BLaER1 treated with 17β-estradiol and CSF1 and Interleukin-3, amounts not matched to agents 10 nM and 100 nM (cell line): ENCODE measurements at regions not wholly inside any gene's neighbourhood (a gene's known extent, or its start where the extent isn't known, plus 50 kb on each side); places are given as distances from the start of the nearest gene placed in this dataset.

Experiments
- H3K27ac ChIP-seq, 11 experiments: shearing (Covaris generic); formaldehyde crosslinking; 2 replicates each; pipeline ENCODE4 v1.8.1; 2022
- H3K27me3 ChIP-seq, 11 experiments: shearing (Covaris generic); formaldehyde crosslinking; 2 replicates each; pipeline ENCODE4 v1.8.1; 2022
- H3K36me3 ChIP-seq, 11 experiments: shearing (Covaris generic); formaldehyde crosslinking; 2 replicates each; pipeline ENCODE4 v1.8.1; 2022
- H3K4me1 ChIP-seq, 10 experiments: shearing (Covaris generic); formaldehyde crosslinking; 2 replicates each; pipeline ENCODE4 v1.8.1; 2022
- H3K4me2 ChIP-seq, 11 experiments: shearing (Covaris generic); formaldehyde crosslinking; 2 replicates each; pipeline ENCODE4 v1.8.1; 2022
- H3K4me3 ChIP-seq, 10 experiments: shearing (Covaris generic); formaldehyde crosslinking; 2 replicates each; pipeline ENCODE4 v1.8.1; 2022
- H3K9ac ChIP-seq, 11 experiments: shearing (Covaris generic); formaldehyde crosslinking; 2 replicates each; pipeline ENCODE4 v1.8.1; 2022
- H3K9me3 ChIP-seq, 11 experiments: shearing (Covaris generic); formaldehyde crosslinking; replicated peaks in 1 of 11; 2 replicates each; pipeline ENCODE4 v1.8.1; 2022
- H4K20me1 ChIP-seq, 11 experiments: shearing (Covaris generic); formaldehyde crosslinking; 2 replicates each; pipeline ENCODE4 v1.8.1; 2022
- Cebpa-rat ChIP-seq, 11 experiments: shearing (Covaris generic); IDR thresholded peaks; 2 replicates each; pipeline ENCODE4 v1.8.1; 2022

DNA sequence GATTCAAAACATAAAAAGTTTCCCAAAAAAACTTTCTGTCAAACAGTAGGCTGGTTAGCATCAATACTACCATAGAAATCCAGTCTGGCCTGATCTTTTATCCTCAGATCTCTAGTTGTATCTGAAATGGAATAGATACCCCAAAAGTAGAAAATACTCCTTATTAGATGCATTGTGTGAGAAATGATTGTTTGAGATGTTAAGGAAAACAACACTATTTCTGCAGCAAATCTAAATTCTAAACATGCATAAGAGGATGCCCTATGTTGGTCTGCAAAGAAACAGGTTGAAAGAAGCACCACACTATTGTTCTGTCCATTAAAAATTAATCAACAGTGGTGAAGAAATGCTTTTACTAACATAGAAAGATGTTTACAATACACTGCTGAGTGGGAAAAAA lies 121.0 kb downstream of the NPY start:
- H4K20me1 ChIP-seq, result no peaks in the 10 kb centered on the region
- H3K27ac ChIP-seq, result no peak overlapping the region
- no peak overlapping the region for H3K4me3 ChIP-seq
- no peaks in the 10 kb centered on the region for H3K36me3 ChIP-seq
- no peak overlapping the region for H3K4me2 ChIP-seq
- no peak for TF ChIP-seq Cebpa-rat (IDR thresholded peaks at IDR 0.05)
- no peaks in the 10 kb centered on the region for H3K27me3 ChIP-seq
- H3K4me1 ChIP-seq, result peaks cover 5 to 12% (median 8%) of the 10 kb centered on the region in 10 experiments; a peak in 18 of 20 replicates
- H3K9ac ChIP-seq, result no peak overlapping the region
- H3K9me3 ChIP-seq, result no peaks in the 10 kb centered on the region

DNA sequence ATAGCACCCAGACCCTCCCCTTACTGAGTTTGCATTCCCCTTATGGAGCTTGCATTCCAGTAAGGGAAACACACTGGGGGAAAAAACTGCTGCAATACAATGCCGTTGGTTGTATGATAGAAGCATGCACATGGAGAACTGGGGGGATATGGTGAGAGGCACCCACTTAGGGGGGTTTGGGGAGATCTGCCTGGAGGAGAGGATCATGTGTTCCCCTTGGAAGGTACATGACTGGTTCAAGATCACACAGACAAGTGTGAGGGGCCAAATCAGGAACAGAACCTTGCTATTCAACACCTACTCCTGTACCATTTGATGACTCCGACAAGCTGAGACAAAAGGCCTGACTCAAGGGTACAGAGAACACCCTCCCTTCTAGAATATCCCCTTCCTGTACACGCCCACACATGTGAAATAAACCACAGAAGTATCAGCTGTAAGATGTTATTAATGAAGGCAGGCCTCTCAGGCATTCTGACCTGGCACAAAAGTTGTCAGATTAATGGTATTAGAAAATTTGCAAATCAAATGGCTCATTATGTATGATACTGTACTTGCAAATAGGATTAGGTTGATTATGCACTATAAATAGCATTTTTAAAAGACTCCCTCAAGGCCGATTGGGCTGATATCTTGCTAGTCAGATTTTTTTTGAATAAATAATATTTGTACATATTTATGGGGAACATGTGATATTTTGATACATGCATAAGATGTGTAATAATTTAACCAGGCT lies 122.2 kb downstream of the NPY start:
- H3K4me1 ChIP-seq, result peaks cover 5 to 12% (median 8%) of the 10 kb centered on the region in 10 experiments; a peak in 18 of 20 replicates
- no peak overlapping the region for H3K27ac ChIP-seq
- H3K9me3 ChIP-seq, result no peaks in the 10 kb centered on the region
- no peaks in the 10 kb centered on the region for H3K36me3 ChIP-seq
- H3K9ac ChIP-seq, result no peak overlapping the region
- H3K4me2 ChIP-seq, result peak overlapping the region; percentile 12 to 52 (median 30); a peak in 15 of 22 replicates
- TF ChIP-seq Cebpa-rat (IDR thresholded peaks at IDR 0.05), result no peak
- H3K27me3 ChIP-seq, result no peaks in the 10 kb centered on the region
- no peak overlapping the region for H3K4me3 ChIP-seq
- H4K20me1 ChIP-seq, result no peaks in the 10 kb centered on the region

DNA sequence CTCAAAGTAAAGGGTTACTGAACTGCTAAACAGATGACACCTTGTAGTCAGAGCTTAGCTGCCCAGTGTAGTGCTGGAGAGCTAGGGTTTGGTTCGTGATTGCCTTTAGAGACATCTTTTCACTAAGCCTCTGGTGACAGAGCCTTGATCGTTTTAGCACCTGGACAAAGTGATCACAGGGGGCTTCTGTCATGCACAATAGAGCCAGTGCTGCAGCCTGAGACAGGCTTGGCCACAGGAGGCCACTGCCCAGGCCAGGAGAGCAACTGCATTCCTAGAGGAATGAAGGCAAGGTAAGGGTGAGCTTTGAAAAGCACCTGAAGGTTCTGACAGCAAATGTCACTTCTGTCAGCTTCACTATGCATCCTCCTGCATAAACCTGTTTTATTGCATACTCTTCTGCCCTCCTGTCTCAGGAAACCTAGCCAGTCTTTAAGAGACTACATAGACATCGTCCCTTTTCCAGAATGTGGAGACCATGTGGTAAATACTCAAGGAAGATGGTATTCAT lies 122.9 kb downstream of the NPY start:
- no peak for TF ChIP-seq Cebpa-rat (IDR thresholded peaks at IDR 0.05)

DNA sequence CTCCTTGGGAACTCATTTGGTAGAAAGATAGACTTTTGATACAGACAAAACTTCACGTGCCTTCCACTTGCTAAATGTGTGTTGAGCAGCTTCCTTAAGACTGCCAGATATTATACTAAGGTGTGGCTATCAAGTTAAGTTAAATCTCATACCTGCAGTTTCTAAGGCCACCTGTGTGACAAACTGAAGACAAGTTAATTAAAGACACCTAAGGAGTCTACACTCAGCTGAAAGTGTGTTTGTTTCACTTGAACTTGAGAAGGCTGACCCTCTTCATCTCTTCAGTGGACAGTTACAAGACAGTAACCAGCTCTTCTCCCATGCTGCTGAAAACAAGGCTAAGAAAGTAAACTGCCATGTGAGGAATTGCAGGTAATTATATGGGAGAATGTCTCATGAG lies 124.0 kb downstream of the NPY start:
- Histone ChIP-seq H3K4me1 (peaks cover 5 to 12% (median 8%) of the 10 kb centered on the region in 10 experiments; a peak in 18 of 20 replicates), H3K36me3 (no peaks in the 10 kb centered on the region), H3K9ac (no peak overlapping the region), H4K20me1 (no peaks in the 10 kb centered on the region), H3K9me3 (peaks cover 0 to 11% (median 6%) of the 10 kb centered on the region in 11 experiments; a peak in 15 of 22 replicates), H3K27me3 (no peaks in the 10 kb centered on the region), H3K4me2 (no peak overlapping the region), H3K27ac (no peak overlapping the region), H3K4me3 (no peak overlapping the region)
- TF ChIP-seq Cebpa-rat (IDR thresholded peaks at IDR 0.05), result no peak

More for the DNA sequence above, 122.9 kb downstream of the NPY start:
- Histone ChIP-seq H3K36me3 (no peaks in the 10 kb centered on the region), H3K4me1 (peaks cover 5 to 12% (median 8%) of the 10 kb centered on the region in 10 experiments; a peak in 18 of 20 replicates), H4K20me1 (no peaks in the 10 kb centered on the region), H3K9ac (no peak overlapping the region), H3K4me2 (no peak overlapping the region), H3K27ac (no peak overlapping the region), H3K27me3 (no peaks in the 10 kb centered on the region), H3K9me3 (no peaks in the 10 kb centered on the region; a peak in 1 of 22 replicates), H3K4me3 (no peak overlapping the region)

DNA sequence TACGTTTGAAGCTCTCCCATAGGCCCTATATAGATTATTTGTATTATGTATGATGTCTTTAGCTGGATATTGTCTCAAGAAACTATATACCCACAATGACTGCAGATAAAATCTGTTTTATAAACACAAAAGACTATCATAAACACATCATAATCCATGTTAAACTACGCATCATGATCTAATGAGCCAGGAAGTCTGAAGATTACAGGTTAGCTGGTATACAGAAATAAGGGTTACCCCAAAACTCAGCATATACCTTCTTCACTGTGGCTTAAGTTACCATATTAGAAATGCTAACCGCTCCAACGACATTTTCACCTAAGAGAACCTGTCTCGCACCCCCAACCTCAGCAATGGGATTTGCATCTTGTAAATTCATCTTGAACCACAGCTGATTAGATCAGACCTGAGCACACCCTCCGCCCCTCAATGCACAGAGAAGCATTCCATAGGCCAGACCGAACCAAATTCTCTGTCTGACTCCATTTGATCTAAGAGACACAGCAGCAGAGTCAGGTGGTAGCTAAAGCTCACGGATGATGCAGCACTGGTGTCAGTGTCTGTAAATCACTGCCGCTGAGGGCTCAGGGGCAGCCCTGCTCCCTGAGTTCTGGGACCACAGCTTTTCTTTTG lies 124.9 kb downstream of the NPY start:
- Histone ChIP-seq H3K27ac (no peak overlapping the region), H3K9me3 (peaks cover 3 to 20% (median 15%) of the 10 kb centered on the region in 11 experiments; a peak in 21 of 22 replicates), H3K9ac (no peak overlapping the region), H3K4me2 (no peak overlapping the region), H3K4me1 (peaks cover 5 to 12% (median 8%) of the 10 kb centered on the region in 10 experiments; a peak in 18 of 20 replicates), H3K36me3 (no peaks in the 10 kb centered on the region), H3K4me3 (no peak overlapping the region), H4K20me1 (no peaks in the 10 kb centered on the region), H3K27me3 (no peaks in the 10 kb centered on the region)
- no peak for TF ChIP-seq Cebpa-rat (IDR thresholded peaks at IDR 0.05)

DNA sequence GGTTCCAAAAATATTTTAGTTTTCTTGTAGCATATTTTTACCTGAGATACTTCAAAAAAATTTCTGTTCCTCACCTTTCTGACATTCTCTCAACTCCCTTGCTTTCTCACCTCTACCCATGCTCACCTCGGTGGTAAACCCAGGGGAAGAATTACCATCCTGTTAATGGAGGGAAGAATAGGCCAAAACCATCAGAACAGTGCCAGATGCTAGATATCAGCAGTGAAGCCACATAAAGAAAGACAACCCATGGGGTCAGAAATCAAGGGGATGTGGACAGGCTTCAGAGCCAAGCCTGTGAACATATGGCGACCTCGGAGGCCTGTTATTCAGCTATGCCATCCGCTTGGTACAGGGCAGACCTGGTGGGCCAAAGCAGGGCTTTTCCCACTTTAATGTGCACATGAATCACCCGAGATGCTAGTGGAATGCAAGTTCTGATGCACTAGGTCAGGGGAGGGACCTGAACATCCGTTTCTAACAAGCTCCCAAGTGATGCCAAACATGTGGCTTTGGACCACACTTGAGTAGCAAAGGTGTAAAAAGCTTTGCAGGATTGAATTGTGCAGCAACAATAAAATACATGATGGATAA lies 125.5 kb downstream of the NPY start:
- Histone ChIP-seq H4K20me1 (no peaks in the 10 kb centered on the region), H3K27me3 (no peaks in the 10 kb centered on the region), H3K4me3 (no peak overlapping the region), H3K36me3 (no peaks in the 10 kb centered on the region), H3K4me2 (no peak overlapping the region), H3K9ac (no peak overlapping the region), H3K27ac (no peak overlapping the region), H3K9me3 (peaks cover 9 to 26% (median 21%) of the 10 kb centered on the region in 11 experiments), H3K4me1 (peaks cover 5 to 12% (median 8%) of the 10 kb centered on the region in 10 experiments; a peak in 18 of 20 replicates)
- TF ChIP-seq Cebpa-rat (IDR thresholded peaks at IDR 0.05), result no peak

DNA sequence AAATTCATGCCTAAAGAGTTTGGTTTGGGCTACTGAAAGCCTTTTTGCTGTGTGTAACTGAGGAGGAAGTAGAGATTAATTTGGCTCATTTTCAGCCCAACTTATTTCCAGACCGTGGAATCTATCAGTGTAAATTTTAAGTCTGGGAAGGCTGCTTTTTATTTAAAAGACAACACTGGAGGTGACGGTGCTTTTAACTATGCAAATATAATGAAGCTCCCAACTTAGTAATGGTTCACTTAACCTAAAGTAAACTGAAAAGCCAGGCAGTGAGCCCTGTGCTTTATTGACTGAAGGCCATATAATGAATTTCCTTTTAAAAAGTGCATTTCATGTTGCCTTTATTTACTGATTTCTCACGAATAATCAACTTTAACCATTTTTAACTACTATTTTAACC lies 127.2 kb downstream of the NPY start:
- Histone ChIP-seq H3K4me3 (no peak overlapping the region), H3K27ac (no peak overlapping the region), H3K9me3 (peaks cover 12 to 34% (median 23%) of the 10 kb centered on the region in 11 experiments), H3K9ac (no peak overlapping the region), H4K20me1 (no peaks in the 10 kb centered on the region), H3K27me3 (no peaks in the 10 kb centered on the region), H3K36me3 (no peaks in the 10 kb centered on the region), H3K4me2 (no peak overlapping the region), H3K4me1 (peaks cover 1 to 6% (median 3%) of the 10 kb centered on the region in 10 experiments; a peak in 17 of 20 replicates)
- no peak for TF ChIP-seq Cebpa-rat (IDR thresholded peaks at IDR 0.05)

DNA sequence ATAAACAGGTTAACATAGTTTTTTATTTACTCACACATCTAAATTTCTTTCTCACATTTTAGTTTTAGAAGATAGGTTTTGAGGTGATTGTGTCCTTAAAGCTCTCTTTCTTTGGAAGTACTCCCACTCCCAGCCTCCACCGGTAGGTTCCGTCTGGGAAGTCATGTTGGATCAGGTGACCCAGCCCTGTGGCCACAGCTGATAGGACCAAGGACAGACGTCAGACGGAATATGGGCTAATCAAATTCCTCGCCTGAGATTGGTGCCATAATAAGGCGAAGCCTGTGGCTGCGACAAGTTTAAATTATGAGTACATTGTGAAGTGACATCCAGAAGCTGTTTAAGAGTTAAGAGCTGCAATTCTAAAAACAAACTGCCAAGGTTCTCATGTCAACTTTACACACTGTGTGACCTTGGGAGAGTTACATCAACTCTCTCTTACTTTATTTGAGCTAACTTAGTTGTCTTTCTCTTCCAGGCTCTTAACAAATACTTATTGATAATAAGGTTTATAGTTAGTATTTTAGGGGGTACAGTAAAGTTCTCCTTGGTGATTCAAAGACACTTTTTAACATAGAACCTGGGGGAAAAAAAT lies 133.6 kb downstream of the NPY start:
- TF ChIP-seq Cebpa-rat (IDR thresholded peaks at IDR 0.05), result no peak
- H4K20me1 ChIP-seq, result no peaks in the 10 kb centered on the region
- H3K4me3 ChIP-seq, result no peak overlapping the region
- peaks cover 12 to 28% (median 22%) of the 10 kb centered on the region in 11 experiments for H3K9me3 ChIP-seq
- no peak overlapping the region for H3K27ac ChIP-seq
- no peaks in the 10 kb centered on the region for H3K4me1 ChIP-seq
- no peaks in the 10 kb centered on the region for H3K36me3 ChIP-seq
- H3K27me3 ChIP-seq, result no peaks in the 10 kb centered on the region
- no peak overlapping the region for H3K9ac ChIP-seq
- H3K4me2 ChIP-seq, result no peak overlapping the region

DNA sequence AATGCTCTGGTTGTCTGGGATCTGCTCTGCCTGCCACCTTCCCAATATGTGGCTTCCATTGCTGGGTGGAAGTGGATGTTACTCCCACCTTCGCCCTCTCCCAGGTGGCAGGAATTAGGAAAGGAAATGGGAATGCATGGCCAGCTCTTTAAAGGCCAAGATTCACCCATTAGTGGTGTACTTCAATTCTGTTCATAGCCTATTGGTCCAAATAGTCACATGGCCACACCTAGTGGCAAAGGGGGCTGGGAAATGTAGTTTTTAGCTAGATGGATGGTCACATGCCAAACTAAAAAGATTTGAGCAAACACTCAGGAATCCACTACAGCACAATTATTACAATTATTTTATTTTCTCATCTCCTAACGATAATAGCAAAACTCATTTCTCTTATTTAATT lies 135.1 kb downstream of the NPY start:
- H3K4me2 ChIP-seq, result no peak overlapping the region
- no peak overlapping the region for H3K27ac ChIP-seq
- H3K36me3 ChIP-seq, result no peaks in the 10 kb centered on the region
- H3K27me3 ChIP-seq, result no peaks in the 10 kb centered on the region
- H3K4me3 ChIP-seq, result no peak overlapping the region
- H3K9me3 ChIP-seq, result peaks cover 6 to 14% (median 10%) of the 10 kb centered on the region in 11 experiments
- no peak for TF ChIP-seq Cebpa-rat (IDR thresholded peaks at IDR 0.05)
- no peak overlapping the region for H3K9ac ChIP-seq
- H4K20me1 ChIP-seq, result no peaks in the 10 kb centered on the region
- no peaks in the 10 kb centered on the region for H3K4me1 ChIP-seq
